SU-DHL-6 (cell line): ENCODE measurements at regions not wholly inside any gene's neighbourhood (a gene's known extent, or its start where the extent isn't known, plus 50 kb on each side); places are given as distances from the start of the nearest gene placed in this dataset.

Experiments
- CTCF ChIP-seq: fragments of 200-600 bp; sonication (generic); IDR thresholded peaks from one replicate; pipeline ENCODE4 v1.5.1; 2017; ENCODE audit warnings: antibody characterized with exemption, mild to moderate bottlenecking, low read length, moderate library complexity; ENCODE audit not compliant: insufficient read depth, poor library complexity, severe bottlenecking
- EZH2phosphoT487 ChIP-seq: fragments of 200-600 bp; sonication (generic), shearing (Covaris generic); conservative IDR thresholded peaks from 2 replicates; pipeline ENCODE4 v1.6.1; 2018; ENCODE audit warnings: mild to moderate bottlenecking, antibody characterized with exemption, low read length, moderate library complexity, mixed read lengths

DNA sequence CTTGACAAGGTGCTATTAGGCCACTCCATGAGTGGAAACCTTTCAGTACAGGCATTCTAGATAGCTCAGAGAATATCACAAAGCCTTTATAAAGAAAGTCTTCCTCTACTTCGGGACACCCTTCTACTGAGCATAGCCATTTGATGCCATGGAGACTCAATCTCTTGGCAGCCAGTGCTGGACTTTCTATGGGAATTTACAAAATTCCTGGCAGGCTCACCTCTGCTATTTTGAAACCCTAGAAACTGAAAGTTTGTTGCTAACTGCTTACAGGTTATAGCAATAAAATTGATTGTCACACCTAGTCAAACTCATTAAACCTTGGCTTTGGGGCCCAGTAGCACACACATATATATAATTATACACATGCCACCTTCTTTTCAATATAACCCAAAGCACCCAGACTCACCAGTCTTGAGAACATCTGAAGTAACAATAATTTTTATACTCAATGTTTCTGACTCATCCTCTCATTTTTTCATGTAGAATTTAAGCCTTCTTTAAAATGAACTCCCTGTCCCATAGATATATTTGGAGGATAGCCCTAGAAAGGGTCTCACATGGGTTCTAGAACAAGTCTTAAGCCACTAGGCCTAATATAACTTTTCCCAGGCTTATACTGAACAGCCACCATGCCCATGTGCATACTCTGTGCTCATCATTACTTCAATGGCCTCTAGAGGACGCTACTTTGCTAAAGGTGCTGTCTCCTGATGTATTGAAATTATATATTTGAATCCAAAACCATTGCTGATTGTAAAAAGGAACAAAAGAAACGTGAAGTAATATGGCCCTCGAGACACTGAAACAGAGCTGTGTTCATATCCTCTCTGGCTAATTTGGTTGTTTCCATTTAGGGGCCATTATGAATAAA lies 368.1 kb upstream of the MARCKS start:
- no peak for TF ChIP-seq CTCF
- TF ChIP-seq EZH2phosphoT487, result no peak
